CD4-positive, alpha-beta T cell treated with Interleukin-2 at 100 ng/mL for 4 hours (primary cell): ENCODE measurements at regions not wholly inside any gene's neighbourhood (a gene's known extent, or its start where the extent isn't known, plus 50 kb on each side); places are given as distances from the start of the nearest gene placed in this dataset.
"Not testable (repeated sequence)": the region's sequence is repeated elsewhere in the genome, so short reads cannot be mapped to it uniquely, and the experiment has no call there.

ENCODE experiments used
- DNase-seq: peaks from one replicate; pipeline ENCODE4 v3.0.0-alpha.2; 2020; ENCODE audit warnings: low spot score

DNA sequence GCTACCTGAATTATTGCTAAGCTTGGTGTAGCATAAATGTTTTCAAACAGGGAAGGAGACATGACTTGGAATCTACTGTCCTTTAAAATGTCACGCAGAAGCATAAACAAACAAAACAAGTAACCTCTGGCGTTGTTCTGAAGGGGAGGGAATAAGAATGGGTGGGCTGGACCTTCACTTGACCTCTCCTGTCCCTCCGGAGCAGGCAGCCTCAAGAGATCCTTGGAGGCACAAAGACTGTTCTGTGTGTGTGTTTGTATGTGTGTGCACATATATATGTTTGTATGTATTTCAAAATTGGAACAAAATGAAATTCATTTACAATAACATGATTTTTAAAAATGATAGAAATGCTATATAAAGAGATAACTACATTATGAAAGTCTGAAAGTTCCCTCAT is 91.3 kb upstream of the DCLK2 start:
- no peak for DNase-seq

DNA sequence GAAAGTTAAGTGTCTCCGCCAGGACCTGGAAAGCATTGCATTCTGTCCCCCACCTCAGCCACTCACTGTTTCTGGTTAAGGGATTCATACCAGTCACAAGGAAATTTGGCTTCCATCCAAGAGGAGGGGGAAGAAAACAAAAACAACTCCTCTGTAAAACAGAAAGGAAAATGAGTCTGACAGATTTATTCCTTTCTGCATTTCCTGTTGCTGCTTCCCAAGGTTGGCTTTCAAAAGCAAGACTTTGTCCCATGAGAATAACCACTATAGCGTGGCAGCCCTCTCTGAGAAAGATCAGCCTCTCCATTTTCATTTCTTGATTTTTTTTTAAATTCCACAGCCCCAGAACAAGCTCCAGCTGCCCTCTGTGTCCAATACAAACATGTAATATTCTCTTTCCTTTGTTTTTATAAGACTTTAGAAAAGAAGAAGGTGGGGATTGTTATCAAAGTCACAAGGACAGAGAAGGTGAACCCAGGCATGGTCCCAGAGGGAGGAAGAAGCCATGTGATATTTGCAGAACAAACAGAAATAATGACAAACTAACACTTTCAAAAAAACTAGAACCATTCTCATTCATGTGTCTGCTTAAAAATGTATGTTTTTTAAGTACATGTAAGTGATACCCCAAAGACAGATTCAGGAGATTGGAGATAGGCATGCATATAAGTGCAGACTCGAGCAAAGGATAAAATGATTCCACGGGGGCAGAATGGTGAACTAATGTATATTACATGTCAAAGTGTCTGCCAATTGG is 90.7 kb upstream of the DCLK2 start:
- DNase-seq = no peak

DNA sequence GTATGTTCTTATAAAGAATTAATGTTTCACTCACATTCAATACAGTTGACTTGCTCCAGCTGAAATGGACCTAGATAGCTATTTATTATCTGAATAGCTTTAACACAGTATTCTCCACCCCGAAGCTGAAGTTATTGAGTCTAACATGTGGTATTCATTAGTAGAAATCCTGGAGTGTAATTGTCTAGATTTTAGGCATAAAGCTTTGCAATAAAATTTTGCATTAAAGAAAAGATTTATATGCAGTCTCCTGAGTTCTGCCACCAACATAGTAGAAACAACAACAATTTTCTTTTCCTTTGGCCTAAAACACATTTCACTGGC is 90.2 kb upstream of the DCLK2 start:
- no peak for DNase-seq

DNA sequence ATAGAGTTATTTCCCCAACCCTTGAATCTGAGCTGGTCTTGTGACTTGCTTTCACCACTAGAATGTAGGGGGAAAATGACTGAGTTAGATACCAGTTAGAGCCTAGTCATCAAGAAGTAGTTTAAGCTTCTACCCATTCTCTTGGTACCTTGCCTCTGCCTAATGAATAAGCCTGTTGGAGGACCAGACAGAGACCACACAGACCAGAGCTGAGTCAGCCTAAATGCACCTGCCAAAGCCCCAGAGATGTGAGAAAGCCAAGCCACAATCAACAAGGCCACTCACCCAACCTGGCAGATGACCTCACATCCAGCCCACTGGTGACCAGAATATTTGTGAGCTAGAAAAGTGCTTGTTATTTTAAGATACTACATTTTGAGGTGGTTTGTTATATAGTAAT is 85.2 kb upstream of the DCLK2 start:
- no peak for DNase-seq

DNA sequence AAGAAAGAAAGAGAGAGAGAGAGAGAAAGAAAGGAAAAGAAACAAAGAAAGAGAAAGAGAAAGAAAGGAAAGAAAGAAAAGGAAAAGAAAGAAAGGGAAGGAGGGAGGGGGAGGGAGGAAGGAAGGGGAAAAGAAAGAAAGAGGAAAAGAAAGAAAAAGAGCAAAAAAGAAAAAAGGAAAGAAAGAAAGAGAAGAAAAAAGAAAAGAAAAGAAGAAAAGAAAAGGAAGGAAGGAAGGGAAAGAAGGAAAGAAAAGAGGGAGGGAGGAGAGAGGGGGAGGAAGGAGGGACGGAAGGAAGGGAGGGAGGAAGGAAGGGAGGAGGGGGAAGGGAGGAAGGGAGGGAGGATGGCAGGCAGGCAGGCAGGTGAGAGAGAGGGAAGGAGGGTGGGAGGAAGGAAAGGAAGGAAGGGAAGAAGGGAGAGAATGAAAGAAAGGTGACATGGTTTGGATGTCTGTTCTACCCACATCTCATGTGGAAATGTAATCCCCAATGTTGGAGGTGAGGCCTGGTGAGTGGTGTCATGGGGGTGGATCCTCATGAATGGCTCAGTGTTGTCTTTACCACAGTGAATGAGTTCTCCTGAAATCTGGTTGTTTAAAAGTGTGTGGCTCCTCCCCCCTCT is 83.0 kb upstream of the DCLK2 start:
- no peak for DNase-seq

DNA sequence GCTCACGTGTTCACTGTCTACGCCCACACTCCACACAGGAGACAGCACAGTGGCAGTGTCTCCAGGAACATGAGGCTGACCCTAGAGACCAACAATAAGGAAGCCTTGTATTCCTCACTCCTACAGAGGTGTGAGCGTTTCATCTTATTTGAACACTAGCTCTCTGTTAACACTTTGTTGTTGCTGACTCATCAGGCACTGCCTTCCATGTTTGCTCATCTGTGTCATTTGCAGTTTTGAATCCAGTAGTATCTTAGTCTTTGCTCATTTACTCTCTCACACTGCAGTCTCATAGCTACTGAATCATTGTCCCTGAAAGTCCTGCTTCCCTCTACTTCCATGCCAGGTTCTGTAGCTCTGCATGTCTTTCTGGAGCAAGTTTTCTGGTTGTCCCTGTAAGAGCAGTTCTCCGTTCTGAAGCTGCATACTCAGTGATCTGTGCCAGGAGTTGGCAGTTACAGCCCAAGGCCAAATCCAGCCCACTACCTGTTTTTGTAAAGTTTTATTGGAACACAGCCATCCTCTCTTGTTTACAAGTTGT is 80.3 kb upstream of the DCLK2 start:
- no peak for DNase-seq

DNA sequence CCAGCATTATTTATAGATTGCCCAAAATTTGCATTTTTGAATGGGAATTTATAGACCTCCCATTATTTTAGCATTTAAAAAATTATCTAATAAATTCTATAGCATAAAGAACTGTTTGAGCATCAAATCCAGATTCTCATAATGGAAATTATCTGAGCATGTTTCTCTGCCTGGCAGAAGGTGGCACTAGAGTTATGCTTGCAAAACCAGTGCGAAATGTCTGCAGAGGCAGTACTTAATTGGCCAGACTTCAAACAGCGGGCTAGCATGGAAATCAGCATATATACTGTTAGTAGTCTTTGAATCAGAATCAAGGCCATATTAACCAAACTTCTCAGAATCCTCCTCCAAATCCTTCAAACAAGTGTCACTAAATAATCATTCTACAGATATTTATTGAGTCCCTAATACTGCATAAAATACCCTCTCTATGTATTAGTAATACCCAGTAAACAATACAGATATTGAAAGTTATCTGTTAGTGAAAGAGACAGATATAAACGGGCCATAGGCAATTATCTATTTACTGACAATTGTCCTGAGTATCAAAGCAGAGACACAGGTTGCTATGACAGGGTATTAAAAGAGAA is 78.7 kb upstream of the DCLK2 start:
- DNase-seq = peak; percentile 18

DNA sequence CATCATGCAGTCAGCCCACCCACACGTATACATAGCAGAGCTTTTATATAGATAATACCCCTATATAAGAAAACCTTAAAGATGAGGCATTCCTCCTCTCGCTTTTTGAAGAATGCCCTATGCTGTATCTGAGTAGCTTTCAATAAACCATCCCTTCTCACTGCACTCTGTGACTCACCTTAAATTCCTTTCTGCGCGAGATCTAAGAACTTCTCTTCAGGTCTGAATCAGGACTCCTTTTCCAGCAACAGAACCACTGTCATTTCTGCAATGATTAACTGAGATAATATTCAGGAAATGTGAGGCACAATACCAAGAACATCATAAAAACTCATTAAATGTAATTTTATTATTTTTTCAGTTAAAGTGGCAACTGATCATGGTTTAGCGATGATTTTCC is 76.4 kb upstream of the DCLK2 start:
- DNase-seq = no peak

DNA sequence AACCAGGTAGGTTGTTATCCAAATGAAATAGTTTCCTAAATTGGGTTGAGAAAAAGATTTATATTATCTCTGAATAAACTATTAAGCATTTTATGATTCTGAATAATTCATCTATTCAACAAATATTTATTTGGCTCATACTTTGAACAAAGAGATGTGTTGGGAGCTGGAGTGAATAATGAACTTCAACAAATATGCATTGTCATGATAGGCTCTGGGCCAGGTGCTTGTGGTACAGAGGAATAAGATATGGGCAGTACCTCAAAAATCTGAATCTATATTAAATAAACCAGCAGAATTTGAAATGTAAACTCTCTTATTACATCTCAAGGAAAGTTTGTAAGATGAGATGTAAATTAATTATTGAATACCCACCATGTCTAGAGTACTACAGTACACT is 75.7 kb upstream of the DCLK2 start:
- no peak for DNase-seq

DNA sequence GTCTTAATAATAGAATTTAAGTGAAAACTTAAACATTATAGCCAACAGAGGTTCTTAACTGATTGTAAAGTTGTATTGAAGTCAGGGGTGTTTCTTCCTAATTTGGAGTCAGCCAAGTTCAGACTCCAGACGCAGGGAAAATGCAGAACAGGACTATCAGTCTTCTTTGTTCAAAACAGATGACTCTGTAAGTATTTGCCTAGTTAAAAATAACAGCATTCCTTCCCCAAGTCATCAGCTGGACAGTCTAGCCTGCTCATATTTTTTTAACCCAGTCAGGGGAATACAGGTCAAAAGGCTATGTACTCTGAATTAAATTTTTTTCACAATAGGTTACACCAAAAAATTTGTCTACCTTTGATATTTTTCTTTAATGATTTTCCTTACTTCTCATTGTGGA is 73.8 kb upstream of the DCLK2 start:
- DNase-seq = no peak

DNA sequence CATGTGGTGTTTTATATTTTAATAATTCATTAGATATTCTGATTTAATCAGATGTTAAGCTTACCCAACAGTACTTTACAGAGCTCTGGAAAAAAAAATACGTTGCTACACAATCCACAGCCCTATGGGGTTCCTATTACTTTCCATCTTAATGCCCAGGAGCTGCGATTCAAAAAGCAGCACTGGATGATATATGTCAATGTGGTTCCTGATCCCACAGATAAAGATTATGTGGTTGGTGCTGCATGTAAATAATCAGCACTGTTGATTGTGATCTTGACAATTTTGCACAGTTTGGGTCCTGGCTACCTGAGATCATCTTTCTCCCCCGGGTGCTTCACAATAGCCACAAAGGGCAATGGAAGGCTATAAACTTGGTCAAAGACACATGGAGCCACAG is 72.7 kb upstream of the DCLK2 start:
- no peak for DNase-seq

DNA sequence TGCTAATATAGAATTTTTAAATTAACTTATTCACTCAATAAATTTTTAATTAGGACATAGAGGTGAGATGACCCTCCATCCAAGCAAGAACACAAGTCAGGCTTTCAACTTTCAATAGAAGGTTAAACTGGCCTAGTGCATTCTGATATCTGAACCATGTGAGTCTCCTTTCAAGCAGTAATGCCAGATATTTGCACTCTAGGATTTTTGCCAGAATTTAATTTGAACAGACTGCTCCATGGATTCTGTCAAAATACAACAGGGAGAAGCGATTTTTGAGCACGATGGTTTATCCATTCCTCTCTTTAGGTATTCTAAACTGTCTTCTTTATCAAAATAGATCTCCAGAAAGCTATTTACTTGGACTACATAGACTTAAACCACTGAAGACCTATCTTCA is 72.0 kb upstream of the DCLK2 start:
- DNase-seq = no peak

DNA sequence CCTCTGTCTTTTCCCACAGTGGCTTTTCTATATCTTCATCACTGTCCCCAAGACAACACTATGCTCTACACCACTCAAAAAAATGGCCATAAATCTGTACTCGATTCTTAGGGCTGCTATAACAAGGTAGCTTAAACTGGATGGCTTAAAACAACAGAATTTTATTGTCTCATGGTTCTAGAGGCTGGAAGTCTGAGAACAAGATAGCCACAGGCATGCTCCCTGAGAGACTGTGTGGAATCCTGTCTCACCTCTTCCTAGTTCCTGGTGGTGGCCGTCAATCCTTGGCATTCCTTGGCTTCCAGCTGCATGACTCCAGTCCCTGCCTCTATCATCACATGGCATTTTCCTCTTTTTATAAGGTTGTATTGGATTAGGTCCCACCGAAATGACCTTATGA is 70.7 kb upstream of the DCLK2 start:
- DNase-seq = no peak

DNA sequence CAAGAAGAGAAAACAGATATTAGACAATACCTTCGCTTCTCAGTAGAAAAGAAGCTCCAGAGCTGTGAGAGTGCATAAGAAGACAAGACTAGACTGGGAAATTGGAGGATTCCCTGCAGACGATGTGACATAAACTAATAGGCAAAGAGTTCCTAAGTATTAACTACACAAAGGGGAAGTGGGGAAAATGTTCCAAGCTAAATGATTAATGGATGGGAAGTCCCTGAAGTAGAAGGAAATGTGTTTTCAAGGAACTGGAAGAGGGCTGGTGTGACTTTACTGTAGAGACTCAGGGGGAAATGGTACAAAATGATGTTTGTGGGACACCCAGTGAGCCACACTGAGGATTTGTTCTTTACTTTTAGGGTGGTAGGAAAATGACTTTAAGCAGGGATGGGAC is 69.7 kb upstream of the DCLK2 start:
- no peak for DNase-seq

DNA sequence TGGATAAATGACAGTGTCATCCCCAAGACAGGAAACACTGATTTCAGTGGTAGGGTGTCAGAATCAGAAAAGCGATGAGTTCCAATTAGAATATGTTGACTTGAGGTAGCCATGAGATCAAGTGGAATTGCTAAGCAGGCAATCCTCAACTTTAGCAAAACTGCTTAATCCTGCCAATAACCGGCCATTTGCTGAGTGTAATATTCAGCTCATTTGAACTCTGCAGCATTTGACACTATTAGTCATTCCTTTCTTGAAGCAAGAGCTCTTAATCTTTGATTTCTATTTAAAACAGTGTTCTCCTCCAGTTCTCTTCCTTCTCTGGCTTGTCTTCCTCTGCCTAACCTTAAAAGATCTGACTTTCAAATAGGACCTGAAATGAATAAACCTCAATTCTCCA is 68.7 kb upstream of the DCLK2 start:
- no peak for DNase-seq

DNA sequence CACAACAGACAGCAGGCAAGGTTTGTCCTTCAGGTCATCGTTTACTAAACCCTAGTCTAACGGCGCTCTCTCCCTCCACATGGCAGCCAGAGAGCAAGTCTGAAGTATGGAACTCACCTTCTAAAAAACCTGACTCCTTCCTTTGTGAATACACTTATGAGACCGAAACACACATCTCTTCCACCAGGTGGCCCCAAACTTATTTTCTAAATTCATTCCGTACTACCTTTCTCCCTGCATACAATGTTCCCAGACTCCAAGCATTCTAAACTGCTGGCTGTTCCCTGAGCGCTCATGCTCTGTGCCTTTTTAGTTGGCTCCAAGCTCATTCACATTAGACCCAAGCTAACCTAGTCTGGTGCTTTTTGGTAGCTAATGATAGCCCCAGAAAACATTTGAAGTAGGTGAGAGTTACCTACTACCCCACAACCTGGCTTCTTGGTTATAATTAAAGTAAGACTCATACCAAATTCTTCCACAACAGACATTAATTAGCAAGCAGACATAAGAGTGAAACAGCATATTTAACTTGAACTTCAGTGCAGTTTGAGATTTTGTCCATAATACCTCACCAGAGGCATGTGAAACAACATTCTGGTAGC is 67.6 kb upstream of the DCLK2 start:
- DNase-seq = no peak

DNA sequence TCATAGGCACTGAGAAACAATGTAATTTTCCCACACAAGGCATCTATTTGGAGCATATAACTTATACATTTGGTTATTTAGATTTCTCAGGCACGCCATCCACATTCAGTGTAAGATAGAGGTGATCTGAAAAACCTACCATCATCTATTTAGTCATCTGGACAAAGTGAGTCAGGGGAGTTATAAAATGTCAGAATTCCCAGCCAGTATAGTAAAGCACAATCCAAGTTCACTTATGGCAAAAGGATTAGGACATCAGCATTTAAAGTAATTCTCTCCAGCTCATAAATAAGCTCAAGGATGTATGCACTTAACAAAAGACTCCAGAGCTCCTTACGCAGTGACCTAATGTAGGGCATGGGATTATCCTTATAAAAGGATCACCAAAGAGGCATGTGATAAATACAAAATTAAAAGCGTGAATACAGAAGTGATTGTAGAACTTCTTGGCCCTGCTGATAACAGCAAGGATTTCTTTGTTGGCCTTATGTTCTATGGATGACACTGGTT is 65.3 kb upstream of the DCLK2 start:
- no peak for DNase-seq

DNA sequence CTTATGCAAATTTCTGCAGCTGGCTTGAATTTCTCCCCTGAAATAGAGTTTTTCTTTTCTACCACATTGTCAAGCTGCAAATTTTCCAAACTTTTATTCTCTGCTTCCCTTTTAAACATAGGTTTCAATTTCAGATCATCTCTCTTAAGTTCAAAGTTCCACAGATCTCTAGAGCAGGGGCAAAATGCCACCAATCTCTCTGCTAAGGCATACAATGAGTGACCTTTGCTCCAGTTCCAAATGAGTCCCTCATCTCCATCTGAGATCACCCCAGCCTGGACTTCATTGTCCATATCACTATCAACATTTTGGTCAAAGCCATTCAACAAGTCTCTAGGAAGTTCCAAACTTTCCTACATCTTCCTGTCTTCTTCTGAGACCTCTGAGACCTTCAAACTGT is 62.3 kb upstream of the DCLK2 start:
- not testable (repeated sequence) for DNase-seq

DNA sequence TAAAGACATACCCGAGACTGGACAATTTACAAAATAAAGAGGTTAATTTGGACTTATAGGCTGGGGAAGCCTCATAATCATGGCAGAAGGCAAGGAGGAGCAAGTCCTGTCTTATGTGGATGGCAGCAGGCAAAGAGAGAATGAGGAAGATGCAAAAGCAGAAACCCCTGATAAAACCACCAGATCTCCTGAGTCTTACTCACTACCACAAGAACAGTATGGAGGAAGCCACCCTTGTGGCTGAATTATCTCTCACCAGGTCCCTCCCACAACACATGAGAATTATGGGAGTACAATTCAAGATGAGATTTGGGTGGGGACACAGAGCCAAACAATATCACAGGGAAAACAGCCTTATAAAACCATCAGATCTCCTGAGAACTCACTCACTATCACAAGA is 61.6 kb upstream of the DCLK2 start:
- not testable (repeated sequence) for DNase-seq

DNA sequence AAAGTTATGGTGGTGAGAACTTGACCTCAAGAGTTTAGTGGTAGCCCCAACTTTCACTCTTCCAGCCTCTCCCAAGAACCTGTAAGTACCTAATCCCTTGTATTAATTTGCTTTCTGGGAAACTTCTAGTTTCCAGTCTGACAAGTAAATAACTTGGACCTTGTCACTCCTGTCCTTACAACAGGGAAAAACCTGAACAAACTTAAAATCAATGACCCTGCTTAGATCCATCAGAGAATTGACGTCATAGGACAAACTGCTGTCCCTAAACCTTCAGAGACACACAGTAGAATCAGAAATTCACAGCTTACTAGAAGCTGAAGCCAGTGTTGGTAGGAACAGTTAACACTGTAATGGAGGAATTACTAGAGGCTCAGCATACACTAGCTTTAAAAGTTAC is 60.0 kb upstream of the DCLK2 start:
- no peak for DNase-seq

DNA sequence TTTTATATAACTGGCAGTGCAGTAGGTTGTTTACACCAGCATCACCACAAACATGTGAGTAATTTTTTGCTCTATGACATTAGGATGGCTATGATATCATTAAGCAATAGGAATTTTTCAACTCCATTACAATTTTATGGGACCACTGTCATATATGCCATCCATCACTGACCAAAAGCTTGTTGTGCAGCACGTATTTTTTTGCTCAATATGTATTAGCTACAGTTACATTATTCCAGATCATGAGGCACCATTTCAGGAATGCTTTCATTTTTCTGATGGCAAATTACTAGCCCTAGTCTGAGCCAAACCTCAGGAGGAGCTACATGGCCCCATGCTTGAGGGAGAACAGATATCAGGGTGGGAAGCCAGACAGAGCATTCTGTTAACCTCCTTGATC is 56.8 kb upstream of the DCLK2 start:
- DNase-seq = no peak

DNA sequence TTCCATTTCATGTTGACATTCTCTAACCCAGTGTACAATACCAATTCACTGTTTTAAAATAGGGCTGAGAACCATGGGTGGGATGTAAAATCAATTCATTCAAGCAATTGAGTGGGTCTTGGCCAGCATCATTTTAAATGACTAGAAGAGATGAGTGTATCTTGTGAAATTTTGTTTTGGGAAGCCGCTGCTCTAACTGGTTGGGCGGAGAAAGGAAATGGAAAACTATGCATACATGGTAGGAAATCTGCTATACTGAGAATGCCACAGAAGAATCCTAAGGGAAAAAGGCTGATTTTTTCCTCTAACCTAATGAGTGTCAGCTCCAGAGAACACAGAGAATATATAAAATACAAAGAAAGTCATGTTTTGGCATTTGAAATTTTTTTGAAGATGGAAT is 54.8 kb upstream of the DCLK2 start:
- no peak for DNase-seq

DNA sequence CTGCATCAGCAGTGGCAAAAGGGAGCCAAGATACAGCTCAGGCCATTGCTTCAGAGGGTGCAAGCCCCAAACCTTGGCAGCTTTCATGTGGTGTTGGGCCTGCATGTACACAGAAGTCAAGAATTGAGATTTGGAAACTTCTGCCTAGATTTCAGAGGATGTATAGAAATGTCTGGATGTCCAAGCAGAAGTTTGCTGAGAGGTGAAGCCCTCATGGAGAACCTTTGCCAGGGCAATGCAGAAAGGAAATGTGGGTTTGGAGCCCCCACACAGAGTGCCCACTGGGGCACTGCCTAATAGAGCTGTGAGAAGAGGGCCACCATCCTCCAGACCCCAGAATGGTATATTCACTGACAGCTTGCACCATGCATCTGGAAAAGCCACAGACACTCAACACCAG is 51.3 kb upstream of the DCLK2 start:
- DNase-seq = not testable (repeated sequence)
